DOHH2 (cell line): ENCODE measurements at regions not wholly inside any gene's neighbourhood (a gene's known extent, or its start where the extent isn't known, plus 50 kb on each side); places are given as distances from the start of the nearest gene placed in this dataset.

Experiments
- H3F3A ChIP-seq: fragments of 200-600 bp; sonication (generic), shearing (Covaris generic); 2 replicates; pipeline ENCODE4 v1.6.0; 2016; ENCODE audit warnings: antibody characterized with exemption, mild to moderate bottlenecking; ENCODE audit not compliant: control insufficient read depth, insufficient read depth
- H3K27ac ChIP-seq: fragments of 200-600 bp; sonication (generic); 2 replicates; pipeline ENCODE4 v1.5.1; 2014; ENCODE audit warnings: low read depth, mild to moderate bottlenecking, low read length, moderate library complexity
- H3K27me3 ChIP-seq: fragments of 200-600 bp; sonication (generic); 2 replicates; pipeline ENCODE4 v1.6.1; 2014; ENCODE audit warnings: mild to moderate bottlenecking, low read length, mixed read lengths; ENCODE audit not compliant: control insufficient read depth
- H3K36me3 ChIP-seq: fragments of 200-600 bp; sonication (generic); 2 replicates; pipeline ENCODE4 v1.6.1; 2014; ENCODE audit warnings: mild to moderate bottlenecking, low read length, moderate library complexity, mixed read lengths; ENCODE audit not compliant: control insufficient read depth
- H3K4me1 ChIP-seq: fragments of 200-600 bp; sonication (generic); 2 replicates; pipeline ENCODE4 v1.6.1; 2014; ENCODE audit warnings: mild to moderate bottlenecking, low read length, mixed read lengths; ENCODE audit not compliant: control insufficient read depth
- H3K4me2 ChIP-seq: fragments of 200-600 bp; sonication (generic); 2 replicates; pipeline ENCODE4 v1.6.0; 2014; ENCODE audit warnings: mild to moderate bottlenecking, low read length, moderate library complexity
- H3K4me3 ChIP-seq: fragments of 200-600 bp; sonication (generic); 2 replicates; pipeline ENCODE4 v1.5.1; 2014; ENCODE audit warnings: mild to moderate bottlenecking, low read length, mixed read lengths
- H3K79me2 ChIP-seq: fragments of 200-600 bp; sonication (generic); 2 replicates; pipeline ENCODE4 v1.6.1; 2014; ENCODE audit warnings: mild to moderate bottlenecking, low read length, mixed read lengths; ENCODE audit not compliant: control insufficient read depth
- H3K9me2 ChIP-seq: fragments of 200-600 bp; sonication (generic); replicated peaks from 2 replicates; pipeline ENCODE4 v1.6.1; 2014; ENCODE audit warnings: mild to moderate bottlenecking, low read length, mixed read lengths; ENCODE audit not compliant: control insufficient read depth
- H3K9me3 ChIP-seq: fragments of 200-600 bp; sonication (generic); 2 replicates; pipeline ENCODE4 v1.6.1; 2014; ENCODE audit warnings: antibody characterized with exemption, low read length, mixed read lengths; ENCODE audit not compliant: control insufficient read depth, insufficient read depth
- H4K20me1 ChIP-seq: fragments of 200-600 bp; sonication (generic); 2 replicates; pipeline ENCODE4 v1.6.0; 2014; ENCODE audit warnings: low read depth, mild to moderate bottlenecking, antibody characterized with exemption, low read length, moderate library complexity; ENCODE audit not compliant: control insufficient read depth, insufficient read depth
- CTCF ChIP-seq: fragments of 200-600 bp; sonication (generic); IDR thresholded peaks from one replicate; pipeline ENCODE4 v1.5.1; 2014; ENCODE audit warnings: antibody characterized with exemption, mild to moderate bottlenecking, low read depth, low read length; ENCODE audit not compliant: poor library complexity, severe bottlenecking
- EZH2phosphoT487 ChIP-seq: fragments of 200-600 bp; sonication (generic); IDR thresholded peaks from 2 replicates; pipeline ENCODE4 v1.6.1; 2017; ENCODE audit warnings: borderline replicate concordance, mild to moderate bottlenecking, antibody characterized with exemption, low read length, moderate library complexity, mixed read lengths

- no peaks in the 10 kb centered on the region for H3K4me1 ChIP-seq
- H4K20me1 ChIP-seq, result no peaks in the 10 kb centered on the region
- H3K79me2 ChIP-seq, result no peaks in the 10 kb centered on the region
- H3K27ac ChIP-seq, result no peak overlapping the region
- H3K4me2 ChIP-seq, result no peak overlapping the region
- H3K36me3 ChIP-seq, result no peaks in the 10 kb centered on the region
- no peaks in the 10 kb centered on the region for H3K27me3 ChIP-seq
- no peaks in the 10 kb centered on the region for H3K9me3 ChIP-seq
- TF ChIP-seq CTCF (no peak), EZH2phosphoT487 (no peak)
- H3K9me2 ChIP-seq, result no peaks in the 10 kb centered on the region
- H3F3A ChIP-seq, result no peaks in the 10 kb centered on the region
- H3K4me3 ChIP-seq, result no peak overlapping the region
These were observed 71.3 kb upstream of the PGRMC2 start for GRCh38 chr4:128358913-128359279.

GRCh38 chr4:128358231-128358912 is 70.8 kb upstream of the PGRMC2 start:
- Histone ChIP-seq H3K27ac (no peak overlapping the region), H3K27me3 (no peaks in the 10 kb centered on the region), H4K20me1 (no peaks in the 10 kb centered on the region), H3F3A (no peaks in the 10 kb centered on the region), H3K9me3 (no peaks in the 10 kb centered on the region), H3K79me2 (no peaks in the 10 kb centered on the region), H3K4me2 (no peak overlapping the region), H3K9me2 (no peaks in the 10 kb centered on the region), H3K36me3 (no peaks in the 10 kb centered on the region), H3K4me1 (no peaks in the 10 kb centered on the region), H3K4me3 (no peak overlapping the region)
- TF ChIP-seq CTCF (no peak), EZH2phosphoT487 (no peak)

GRCh38 chr4:128357286-128357685 is 69.7 kb upstream of the PGRMC2 start:
- TF ChIP-seq CTCF (no peak), EZH2phosphoT487 (no peak)
- H3K27me3 ChIP-seq, result no peaks in the 10 kb centered on the region
- no peaks in the 10 kb centered on the region for H3F3A ChIP-seq
- no peaks in the 10 kb centered on the region for H3K79me2 ChIP-seq
- H4K20me1 ChIP-seq, result no peaks in the 10 kb centered on the region
- H3K36me3 ChIP-seq, result no peaks in the 10 kb centered on the region
- no peak overlapping the region for H3K4me2 ChIP-seq
- H3K27ac ChIP-seq, result no peak overlapping the region
- H3K9me2 ChIP-seq, result no peaks in the 10 kb centered on the region
- H3K9me3 ChIP-seq, result no peaks in the 10 kb centered on the region
- no peak overlapping the region for H3K4me3 ChIP-seq
- H3K4me1 ChIP-seq, result no peaks in the 10 kb centered on the region
